PFSK-1 (cell line): ENCODE measurements at regions not wholly inside any gene's neighbourhood (a gene's known extent, or its start where the extent isn't known, plus 50 kb on each side); places are given as distances from the start of the nearest gene placed in this dataset.

Experiments used
- FOXP2 ChIP-seq: optimal IDR thresholded peaks from 2 replicates; pipeline ENCODE3; 2011; ENCODE audit warnings: borderline replicate concordance, control low read depth, inconsistent platforms; ENCODE audit not compliant: insufficient read depth; ENCODE audit errors: extremely low read length, extremely low read depth
- POLR2AphosphoS5 ChIP-seq: IDR thresholded peaks from 2 replicates; pipeline ENCODE4 v1.6.1; 2012; ENCODE audit warnings: low read depth, mild to moderate bottlenecking, control low read depth, low read length, moderate library complexity
- REST ChIP-seq, 2 experiments: IDR thresholded peaks; 2 replicates each; pipeline versions ENCODE4 v1.6.1 to v1.8.0; 2011 to 2012; ENCODE audit warnings: low read depth in 2 of 2, low read length in 2 of 2, control low read depth in 1 of 2, inconsistent platforms in 1 of 2, mild to moderate bottlenecking in 1 of 2, moderate library complexity in 1 of 2; ENCODE audit not compliant: insufficient read depth in 1 of 2
- SIN3A ChIP-seq: IDR thresholded peaks from 2 replicates; pipeline ENCODE4 v1.6.1; 2012; ENCODE audit warnings: mild to moderate bottlenecking, low read length, moderate library complexity, borderline replicate concordance; ENCODE audit not compliant: insufficient read depth
- TAF1 ChIP-seq: IDR thresholded peaks from 2 replicates; pipeline ENCODE4 v1.6.1; 2012; ENCODE audit warnings: low read length, control low read depth, borderline replicate concordance; ENCODE audit not compliant: insufficient read depth

DNA sequence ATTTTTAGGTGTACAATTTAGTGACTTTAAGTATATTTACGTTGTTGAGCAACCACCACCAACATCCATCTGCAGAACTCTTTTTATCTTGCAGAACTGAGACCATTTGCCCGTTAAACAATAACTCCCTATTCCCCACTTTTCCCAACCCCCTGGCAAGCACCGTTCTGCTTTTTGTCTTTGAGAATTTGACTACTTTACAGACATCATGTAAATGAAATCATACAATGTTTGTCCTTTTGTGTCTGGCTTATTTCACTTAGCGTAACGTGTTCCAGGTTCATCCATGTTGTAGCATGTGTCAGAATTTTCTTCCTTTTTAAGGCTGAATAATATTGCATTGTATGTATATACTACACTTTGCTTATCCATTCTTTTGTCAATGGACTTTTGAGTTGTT, 201.5 kb downstream of the DACT1 start:
- TF ChIP-seq SIN3A (no peak), POLR2AphosphoS5 (no peak), REST (IDR thresholded peaks at IDR 0.05; ENCODE audit: insufficient read depth in 1 of 2, low read depth in 2 of 2, low read length in 2 of 2) (no peak), TAF1 (no peak), FOXP2 (no peak)
